GOT3 (cell line): ENCODE measurements at regions not wholly inside any gene's neighbourhood (a gene's known extent, or its start where the extent isn't known, plus 50 kb on each side); places are given as distances from the start of the nearest gene placed in this dataset.

Experiments
- DNase-seq: peaks from one replicate; lab custom pipeline; 2025; ENCODE audit warnings: mixed read lengths; lab: John Stamatoyannopoulos, UW

GRCh38 chr11:122062763-122063162 lies 53.3 kb downstream of the BLID start:
- no peak for DNase-seq

GRCh38 chr11:122059565-122059964 lies 56.5 kb downstream of the BLID start:
- DNase-seq = no peak

GRCh38 chr11:122050021-122050690 lies 65.9 kb downstream of the BLID start:
- DNase-seq = no peak

DNA sequence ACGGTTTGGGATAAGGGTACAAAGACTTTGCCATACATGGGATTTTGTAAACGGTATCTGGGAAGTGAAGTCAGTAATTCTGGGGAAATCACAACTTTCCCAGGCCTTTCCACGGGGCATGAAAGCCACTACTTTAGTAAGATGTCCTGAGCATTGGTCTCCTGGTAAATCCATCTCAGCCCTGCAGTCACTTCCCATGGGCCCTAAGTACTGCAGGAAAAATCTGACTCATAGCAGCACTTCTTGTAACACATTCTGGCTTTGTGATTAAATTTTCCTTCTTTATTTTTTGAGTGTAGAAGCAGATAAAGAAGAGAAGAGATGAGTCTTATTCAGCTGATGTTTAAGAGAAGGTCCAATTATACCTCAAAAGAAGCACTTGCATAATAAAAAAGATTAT lies 67.6 kb downstream of the BLID start:
- DNase-seq = no peak

DNA sequence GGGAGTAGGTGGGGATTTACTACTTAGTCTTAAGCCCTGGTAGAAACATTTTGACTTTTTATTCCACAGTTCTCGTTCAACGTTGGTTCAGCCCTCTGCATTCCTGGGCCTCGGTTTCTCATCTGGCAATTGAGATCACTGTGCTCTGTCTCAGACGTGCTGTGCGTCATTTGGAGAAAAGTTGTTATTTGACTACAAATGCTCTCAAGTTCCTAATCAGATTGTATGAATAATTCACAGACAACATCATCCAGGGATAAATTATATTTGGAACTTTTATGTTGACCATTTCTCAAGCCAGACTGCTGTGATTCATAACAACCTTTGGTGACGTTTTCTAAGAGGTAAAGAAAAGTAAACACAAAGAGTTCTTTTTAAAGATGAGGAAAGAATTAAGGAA lies 69.2 kb downstream of the BLID start:
- no peak for DNase-seq

DNA sequence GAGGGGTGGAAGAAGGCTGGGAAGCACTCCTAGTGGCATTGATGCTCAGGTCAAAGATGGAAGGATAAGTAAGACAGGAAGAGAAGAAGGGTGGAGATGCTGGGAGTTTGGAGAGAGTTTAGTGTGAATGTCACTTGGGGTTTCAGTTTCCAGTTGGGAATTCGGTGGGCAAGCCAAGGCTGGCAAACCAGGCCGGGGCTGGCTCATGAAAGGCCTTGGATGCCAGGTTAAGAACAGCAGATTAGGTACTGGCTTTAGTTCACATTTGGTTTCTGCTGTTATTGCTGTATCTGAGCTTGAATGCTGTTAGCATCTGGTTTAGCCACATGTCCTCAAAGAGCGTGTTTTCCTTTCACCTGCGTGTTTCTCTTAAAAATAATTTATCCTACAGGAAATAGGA lies 69.6 kb downstream of the BLID start:
- no peak for DNase-seq

DNA sequence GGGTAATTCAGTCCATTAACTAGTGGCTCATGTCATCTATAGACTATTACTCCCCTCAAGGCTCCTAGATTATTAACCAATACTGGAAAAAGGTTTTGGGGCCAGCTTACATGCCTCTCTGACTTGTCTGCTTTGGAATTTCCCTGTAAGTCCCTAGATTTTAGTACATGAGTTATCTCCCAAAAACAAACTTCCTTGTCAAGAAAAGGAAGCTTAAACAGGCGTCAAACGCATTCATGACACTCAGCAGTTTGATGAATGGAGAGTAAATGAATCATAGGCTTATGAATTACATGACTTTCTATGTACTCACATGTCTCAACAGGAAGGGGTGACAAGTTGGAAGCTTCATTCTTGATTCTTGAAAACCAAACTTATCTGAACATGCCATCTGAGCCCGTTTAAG lies 70.8 kb downstream of the BLID start:
- no peak for DNase-seq

DNA sequence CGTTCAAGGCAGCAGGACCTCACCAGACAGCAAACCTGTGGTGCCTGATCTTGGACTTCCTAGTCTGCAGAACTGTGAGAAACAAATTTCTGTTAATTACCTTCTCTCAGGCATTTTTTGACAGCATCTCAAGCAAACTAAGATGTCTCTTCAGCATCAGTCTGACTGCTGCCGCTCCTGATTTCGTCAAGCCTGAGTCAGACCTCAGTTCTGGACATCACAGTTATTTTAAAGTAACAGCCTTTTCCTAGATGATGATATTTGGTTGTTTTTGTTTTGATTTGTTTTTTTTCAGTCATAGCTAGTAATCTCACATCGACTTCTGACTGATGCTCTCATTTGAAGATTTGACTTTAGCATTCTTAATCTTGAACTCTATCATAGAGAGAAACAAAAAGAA lies 71.9 kb downstream of the BLID start:
- DNase-seq = no peak

DNA sequence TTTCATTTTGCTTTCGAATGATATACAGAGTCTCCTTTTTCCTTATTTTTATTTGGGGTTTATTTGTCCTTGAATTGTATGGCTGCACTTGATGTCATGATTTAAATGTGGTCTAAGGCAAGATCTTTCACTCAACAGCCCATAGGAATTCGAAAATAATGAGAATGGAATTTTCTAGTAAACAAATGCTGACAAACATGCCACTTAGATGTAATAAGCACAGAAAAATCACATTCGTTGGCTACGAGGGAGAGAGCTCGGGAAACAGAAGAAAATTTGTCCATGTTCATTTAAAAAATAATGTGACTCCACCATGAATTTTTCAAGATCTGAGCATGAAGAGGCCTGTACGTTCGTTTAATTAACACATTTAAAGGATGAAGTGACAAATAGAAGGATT lies 73.0 kb downstream of the BLID start:
- DNase-seq = no peak

DNA sequence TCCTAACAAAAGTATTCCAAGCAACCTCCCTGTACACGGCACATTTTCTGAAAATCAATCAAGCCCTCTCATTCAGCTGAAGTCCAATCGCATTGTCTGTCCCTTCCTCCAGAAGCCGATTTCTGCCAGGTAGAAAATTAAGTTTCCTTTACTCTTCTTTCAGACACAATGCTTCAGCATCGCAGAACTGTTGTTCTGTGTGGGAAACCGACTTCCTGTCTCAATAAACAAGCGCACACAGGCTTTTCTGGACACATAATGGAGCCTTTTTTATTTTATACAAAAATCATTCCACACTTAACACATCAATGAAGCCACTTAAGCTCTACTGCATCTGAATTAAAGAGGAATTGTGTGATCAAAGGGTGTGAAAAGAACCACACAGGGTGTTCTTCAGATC lies 75.6 kb downstream of the BLID start:
- DNase-seq = no peak

GRCh38 chr11:122038543-122038942 lies 77.5 kb downstream of the BLID start:
- no peak for DNase-seq

GRCh38 chr11:122037911-122038310 lies 78.1 kb downstream of the BLID start:
- no peak for DNase-seq

- DNase-seq = no peak
These were observed 79.5 kb downstream of the BLID start for GRCh38 chr11:122036493-122036892.

GRCh38 chr11:122036018-122036417 lies 80.0 kb downstream of the BLID start:
- DNase-seq = no peak

DNA sequence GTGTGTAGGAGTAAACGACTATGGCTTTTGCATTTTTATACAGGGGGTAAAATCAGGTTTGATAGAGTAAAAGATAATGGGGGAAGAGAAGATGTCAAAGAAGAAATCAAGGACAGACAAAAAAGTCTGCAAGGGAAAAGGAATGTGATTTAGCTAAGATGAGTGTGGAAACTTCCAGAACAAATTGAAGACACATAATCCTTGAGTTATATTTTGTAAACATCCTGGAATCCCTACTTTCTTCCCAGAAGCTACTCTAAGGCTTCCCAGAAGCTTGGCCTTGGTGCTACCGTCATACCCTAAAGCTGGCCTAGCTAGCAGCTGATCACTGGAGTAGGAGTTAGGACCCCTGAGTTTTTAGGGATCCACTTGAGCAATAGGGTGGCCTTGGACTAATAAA lies 82.4 kb downstream of the BLID start:
- no peak for DNase-seq

- no peak for DNase-seq
These were observed 82.8 kb downstream of the BLID start for GRCh38 chr11:122033193-122033592.

- no peak for DNase-seq
These were observed 83.7 kb downstream of the BLID start for GRCh38 chr11:122032317-122032716.

DNA sequence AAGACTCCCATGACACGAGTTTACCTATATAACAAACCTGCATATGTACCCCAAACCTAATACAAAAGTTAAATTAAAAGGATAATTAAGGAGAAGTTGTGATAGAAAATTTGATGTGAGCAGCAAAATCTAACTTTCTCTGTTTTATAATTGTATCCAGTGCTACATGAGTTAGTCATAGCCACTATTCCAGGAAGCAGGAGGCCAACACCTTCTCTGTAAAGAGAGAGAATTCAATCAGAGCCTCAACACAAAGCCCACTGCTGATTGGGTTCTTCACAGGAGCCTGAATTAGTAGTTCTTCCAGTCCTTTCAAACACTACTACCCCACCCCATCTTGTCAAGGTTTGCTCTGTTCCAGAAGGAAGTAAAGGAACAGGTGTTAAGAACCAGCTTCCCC lies 84.2 kb downstream of the BLID start:
- no peak for DNase-seq

DNA sequence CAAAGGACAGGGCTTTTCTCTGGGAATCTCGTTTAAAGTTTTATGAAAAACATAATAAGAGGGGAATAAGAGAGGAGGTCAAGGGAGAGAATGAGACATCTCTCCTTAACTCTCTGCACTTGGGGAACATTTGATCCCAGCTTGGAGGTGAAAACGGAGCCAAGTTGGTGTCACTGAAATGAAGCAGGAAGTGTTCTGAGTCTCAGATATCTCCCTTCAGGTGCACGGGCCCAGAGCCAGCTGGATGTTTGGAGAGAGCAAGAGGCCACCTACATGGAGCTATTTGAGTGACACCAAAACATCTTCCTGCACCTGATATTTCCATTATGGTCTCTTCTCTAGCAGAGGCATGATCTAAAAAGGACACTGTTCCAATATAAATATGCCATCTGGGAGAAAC lies 85.7 kb downstream of the BLID start:
- DNase-seq = no peak

GRCh38 chr11:122028545-122028944 lies 87.5 kb downstream of the BLID start:
- no peak for DNase-seq

DNA sequence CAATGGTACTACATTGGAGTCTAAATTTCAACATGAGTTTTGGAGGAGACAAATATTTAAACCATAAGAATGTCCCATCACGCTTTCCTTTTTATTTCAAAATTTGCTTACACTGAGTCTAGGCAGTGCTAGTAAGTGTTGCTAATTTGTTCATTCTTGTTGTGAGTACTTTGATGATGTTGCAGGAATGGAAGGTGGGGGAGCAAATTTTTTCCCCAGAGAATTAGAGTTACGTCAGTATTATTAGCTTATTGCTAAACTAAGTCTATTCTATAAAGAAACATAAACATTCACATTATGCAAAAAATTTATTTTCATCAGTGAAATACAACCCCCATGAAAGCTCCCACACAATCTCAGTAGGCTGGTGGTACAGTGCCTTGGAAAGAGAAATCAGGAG lies 88.0 kb downstream of the BLID start:
- DNase-seq = no peak

DNA sequence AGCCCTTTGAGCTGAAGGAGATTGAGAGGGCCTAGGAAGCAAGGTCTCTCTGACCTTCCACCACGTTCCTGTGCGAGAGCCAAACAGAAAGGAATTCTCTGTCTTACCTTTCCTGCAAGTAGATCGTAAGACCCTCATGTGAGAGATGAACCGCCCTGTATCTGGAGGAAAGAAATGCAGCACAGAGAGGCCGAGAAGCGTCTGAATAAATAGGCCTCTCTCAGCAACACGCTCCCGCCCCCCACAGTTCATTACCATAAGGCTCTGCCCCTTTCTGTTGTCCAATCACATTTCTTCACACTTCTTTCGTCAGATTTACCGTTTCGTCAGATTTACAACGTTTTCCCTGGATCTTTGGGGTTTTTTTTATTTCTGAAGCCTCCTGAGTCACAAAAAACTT lies 90.3 kb downstream of the BLID start:
- DNase-seq = no peak

GRCh38 chr11:122024278-122024677 lies 91.7 kb downstream of the BLID start:
- no peak for DNase-seq

GRCh38 chr11:122023614-122024250 lies 92.3 kb downstream of the BLID start:
- DNase-seq = no peak
